DOHH2 (cell line): ENCODE measurements at regions not wholly inside any gene's neighbourhood (a gene's known extent, or its start where the extent isn't known, plus 50 kb on each side); places are given as distances from the start of the nearest gene placed in this dataset.

Experiments
- CTCF ChIP-seq: fragments of 200-600 bp; sonication (generic); IDR thresholded peaks from one replicate; pipeline ENCODE4 v1.5.1; 2014; ENCODE audit warnings: antibody characterized with exemption, mild to moderate bottlenecking, low read depth, low read length; ENCODE audit not compliant: poor library complexity, severe bottlenecking
- EZH2phosphoT487 ChIP-seq: fragments of 200-600 bp; sonication (generic); IDR thresholded peaks from 2 replicates; pipeline ENCODE4 v1.6.1; 2017; ENCODE audit warnings: borderline replicate concordance, mild to moderate bottlenecking, antibody characterized with exemption, low read length, moderate library complexity, mixed read lengths

- TF ChIP-seq CTCF (no peak), EZH2phosphoT487 (no peak)
These were observed 466.4 kb upstream of the SGO1 start for GRCh38 chr3:20652231-20652986.
